Left lobe of liver (tissue), 2 donors: ENCODE measurements at regions not wholly inside any gene's neighbourhood (a gene's known extent, or its start where the extent isn't known, plus 50 kb on each side); places are given as distances from the start of the nearest gene placed in this dataset.

ENCODE experiments used
- ATAC-seq: fragments of 200-7000 bp; cut with Tn5 transposase; one replicate; pipeline ENCODE4 v1.9.1; 2020; ENCODE audit warnings: mild to moderate bottlenecking, moderate library complexity
- DNase-seq: peaks from one replicate; pipeline ENCODE4 v3.0.0-alpha.2; 2020; ENCODE audit warnings: low spot score
- donor health status: DM: no; HTN: no; CAD: no; lungs with moderate emphysema.
- donor health status: DM: no; HTN: yes; CAD: no.

DNA sequence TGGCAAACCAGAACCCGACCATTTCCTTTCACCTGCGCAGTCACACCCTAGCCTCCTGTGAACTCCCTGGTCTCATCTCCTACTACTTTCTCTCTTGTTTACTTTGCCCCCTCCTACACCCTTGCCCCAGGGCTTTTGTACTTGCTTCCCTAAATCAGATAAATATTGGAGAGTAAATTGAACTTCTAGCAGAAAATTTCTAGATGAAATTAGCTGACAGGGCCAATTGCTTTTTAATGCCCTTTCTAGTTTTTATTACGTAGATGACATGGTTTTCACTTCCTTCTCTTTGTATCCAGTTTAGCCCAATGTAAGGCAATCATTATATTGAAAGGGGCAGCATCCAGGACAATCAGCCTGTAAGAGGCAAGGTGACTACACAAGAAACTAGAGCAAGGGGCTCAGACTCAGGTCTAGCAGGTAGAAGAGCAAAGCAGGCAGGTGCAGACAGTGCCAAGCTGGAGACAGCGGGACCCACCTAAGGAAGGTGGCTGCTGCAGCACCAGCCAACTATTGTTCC, 56.2 kb upstream of the TOPAZ1 start:
- DNase-seq (no peak), ATAC-seq (no peak)

DNA sequence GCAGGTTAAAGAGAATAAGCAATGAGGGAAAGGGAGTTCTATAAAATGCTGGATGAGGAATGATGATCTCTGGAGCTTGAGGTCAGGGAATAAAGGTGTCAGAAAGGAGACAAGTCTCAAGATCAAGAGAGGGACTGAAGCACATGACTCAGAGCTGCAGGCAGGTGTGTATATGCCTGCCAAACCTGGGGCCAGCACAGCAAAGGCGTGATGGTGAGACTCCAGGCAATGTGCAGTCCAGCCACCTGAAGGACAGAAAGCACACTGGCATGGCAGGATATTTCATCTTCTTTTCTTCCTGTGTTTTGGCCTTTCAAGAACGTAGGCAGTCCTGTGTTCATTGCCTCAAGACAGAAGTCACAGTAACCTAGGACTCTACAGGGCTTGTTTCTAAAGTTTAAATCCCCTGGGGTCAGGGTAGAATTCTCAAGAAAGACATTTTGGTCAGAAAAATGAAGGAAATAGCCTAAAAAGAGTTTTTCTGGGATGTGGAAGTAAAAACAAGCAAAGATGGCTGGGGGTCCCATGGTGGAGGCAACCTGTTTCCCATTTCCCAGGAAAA, 55.5 kb upstream of the TOPAZ1 start:
- DNase-seq (no peak), ATAC-seq (no peak)

DNA sequence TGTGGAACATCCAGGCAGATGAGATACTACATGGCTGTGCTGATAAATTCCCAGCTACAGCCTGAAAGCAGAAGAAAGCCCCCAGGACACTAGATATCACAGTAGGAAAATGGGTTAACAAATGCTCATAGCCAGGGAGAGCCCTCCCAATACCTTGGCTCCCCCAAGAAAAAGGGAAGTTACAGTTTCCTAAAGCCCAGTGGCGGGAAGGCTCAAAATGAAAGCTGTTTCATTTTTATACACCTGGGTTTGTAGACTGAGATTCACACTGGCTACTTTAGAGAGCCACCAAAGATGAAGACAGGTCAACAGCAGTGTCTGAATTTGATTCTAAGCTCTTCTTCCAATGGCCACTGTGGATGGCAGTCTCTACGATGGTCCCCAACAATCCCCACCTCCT, 55.0 kb upstream of the TOPAZ1 start:
- no peak for ATAC-seq
- no peak for DNase-seq
